GM12878 (cell line): ENCODE measurements at regions not wholly inside any gene's neighbourhood (a gene's known extent, or its start where the extent isn't known, plus 50 kb on each side); places are given as distances from the start of the nearest gene placed in this dataset.

Experiments used
- CBX5 ChIP-seq: sonication (generic); IDR thresholded peaks from 2 replicates; pipeline ENCODE4 v1.6.1; 2016; ENCODE audit warnings: low read depth, moderate library complexity, mild to moderate bottlenecking, inconsistent platforms
- HDAC6 ChIP-seq: fragments of 200-600 bp; sonication (generic); IDR thresholded peaks from one replicate; pipeline ENCODE4 v1.8.0; 2017; ENCODE audit warnings: antibody characterized with exemption; ENCODE audit not compliant: unreplicated experiment
- ZBTB40 ChIP-seq: fragments of 450-650 bp; IDR thresholded peaks from 2 replicates; pipeline ENCODE4 v1.6.1; 2016; ENCODE audit warnings: mild to moderate bottlenecking, moderate library complexity, borderline replicate concordance
- TF ChIP-seq, protein P1 (sequence below): IDR thresholded peaks from 2 replicates; pipeline ENCODE4 v1.6.1; 2012; ENCODE audit warnings: mild to moderate bottlenecking, low read depth, low read length
- TF ChIP-seq, protein P2 (sequence below): fragments of 450-650 bp; IDR thresholded peaks from 2 replicates; pipeline ENCODE4 v1.6.1; 2016; ENCODE audit warnings: mild to moderate bottlenecking

DNA sequence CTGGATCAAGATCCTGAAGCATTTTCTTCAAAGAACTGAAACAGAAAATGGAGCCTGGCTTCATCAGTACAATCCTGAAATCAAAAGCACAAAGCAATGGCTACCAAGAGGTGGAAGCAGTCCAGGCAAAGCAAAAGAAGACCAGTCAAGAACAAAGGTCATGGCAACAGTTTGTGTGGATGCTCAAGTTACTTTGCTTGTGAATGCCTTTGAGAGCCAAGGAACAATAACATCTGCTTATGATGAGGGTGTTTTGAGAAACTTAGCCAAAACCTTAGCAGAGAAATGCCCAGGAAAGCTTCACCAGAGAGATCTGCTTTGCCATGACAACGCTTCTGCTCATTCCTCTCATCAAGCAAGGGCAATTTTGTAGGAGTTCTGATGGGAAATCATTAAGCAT is 723.1 kb downstream of the TMEM182 start (continued):
- TF ChIP-seq, protein P1, sequence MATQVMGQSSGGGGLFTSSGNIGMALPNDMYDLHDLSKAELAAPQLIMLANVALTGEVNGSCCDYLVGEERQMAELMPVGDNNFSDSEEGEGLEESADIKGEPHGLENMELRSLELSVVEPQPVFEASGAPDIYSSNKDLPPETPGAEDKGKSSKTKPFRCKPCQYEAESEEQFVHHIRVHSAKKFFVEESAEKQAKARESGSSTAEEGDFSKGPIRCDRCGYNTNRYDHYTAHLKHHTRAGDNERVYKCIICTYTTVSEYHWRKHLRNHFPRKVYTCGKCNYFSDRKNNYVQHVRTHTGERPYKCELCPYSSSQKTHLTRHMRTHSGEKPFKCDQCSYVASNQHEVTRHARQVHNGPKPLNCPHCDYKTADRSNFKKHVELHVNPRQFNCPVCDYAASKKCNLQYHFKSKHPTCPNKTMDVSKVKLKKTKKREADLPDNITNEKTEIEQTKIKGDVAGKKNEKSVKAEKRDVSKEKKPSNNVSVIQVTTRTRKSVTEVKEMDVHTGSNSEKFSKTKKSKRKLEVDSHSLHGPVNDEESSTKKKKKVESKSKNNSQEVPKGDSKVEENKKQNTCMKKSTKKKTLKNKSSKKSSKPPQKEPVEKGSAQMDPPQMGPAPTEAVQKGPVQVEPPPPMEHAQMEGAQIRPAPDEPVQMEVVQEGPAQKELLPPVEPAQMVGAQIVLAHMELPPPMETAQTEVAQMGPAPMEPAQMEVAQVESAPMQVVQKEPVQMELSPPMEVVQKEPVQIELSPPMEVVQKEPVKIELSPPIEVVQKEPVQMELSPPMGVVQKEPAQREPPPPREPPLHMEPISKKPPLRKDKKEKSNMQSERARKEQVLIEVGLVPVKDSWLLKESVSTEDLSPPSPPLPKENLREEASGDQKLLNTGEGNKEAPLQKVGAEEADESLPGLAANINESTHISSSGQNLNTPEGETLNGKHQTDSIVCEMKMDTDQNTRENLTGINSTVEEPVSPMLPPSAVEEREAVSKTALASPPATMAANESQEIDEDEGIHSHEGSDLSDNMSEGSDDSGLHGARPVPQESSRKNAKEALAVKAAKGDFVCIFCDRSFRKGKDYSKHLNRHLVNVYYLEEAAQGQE = no peak
- TF ChIP-seq HDAC6 (no peak), CBX5 (no peak), ZBTB40 (no peak)
- TF ChIP-seq, protein P2, sequence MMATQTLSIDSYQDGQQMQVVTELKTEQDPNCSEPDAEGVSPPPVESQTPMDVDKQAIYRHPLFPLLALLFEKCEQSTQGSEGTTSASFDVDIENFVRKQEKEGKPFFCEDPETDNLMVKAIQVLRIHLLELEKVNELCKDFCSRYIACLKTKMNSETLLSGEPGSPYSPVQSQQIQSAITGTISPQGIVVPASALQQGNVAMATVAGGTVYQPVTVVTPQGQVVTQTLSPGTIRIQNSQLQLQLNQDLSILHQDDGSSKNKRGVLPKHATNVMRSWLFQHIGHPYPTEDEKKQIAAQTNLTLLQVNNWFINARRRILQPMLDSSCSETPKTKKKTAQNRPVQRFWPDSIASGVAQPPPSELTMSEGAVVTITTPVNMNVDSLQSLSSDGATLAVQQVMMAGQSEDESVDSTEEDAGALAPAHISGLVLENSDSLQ = no peak
